HCT116 (cell line): ENCODE measurements at regions not wholly inside any gene's neighbourhood (a gene's known extent, or its start where the extent isn't known, plus 50 kb on each side); places are given as distances from the start of the nearest gene placed in this dataset.
"Not testable (repeated sequence)": the region's sequence is repeated elsewhere in the genome, so short reads cannot be mapped to it uniquely, and the experiment has no call there.

Experiments
- ATAC-seq: fragments of 200-7000 bp; cut with Tn5 transposase; 2 replicates; pipeline ENCODE4 v1.9.1; 2020; ENCODE audit warnings: mild to moderate bottlenecking, moderate library complexity
- BruUV-seq: library from RNA; stranded (reverse); fragments of 400-500 nt; replicated peaks from 2 replicates; lab custom pipeline; 2021; lab: Mats Ljungman, UMichigan
- CTCF ChIA-PET: fragments of 300-600 bp; sonication (Branson Sonifier 250); formaldehyde crosslinking; loops from one replicate; lab custom pipeline; 2021; ENCODE audit warnings: antibody characterized with exemption; lab: Charles Lee
- POLR2A ChIA-PET: fragments of 300-600, 350-600 bp; sonication (Branson Sonifier 250); formaldehyde crosslinking; loops from one replicate; lab custom pipeline; 2021; ENCODE audit warnings: antibody characterized with exemption; lab: Charles Lee
- RAD21 ChIA-PET, 2 experiments: fragments of 300-600 bp; sonication (Branson Sonifier 250); formaldehyde crosslinking; loops; one replicate each; lab custom pipeline; 2023; ENCODE audit warnings: low total read pairs in 2 of 2; ENCODE audit not compliant: uncharacterized antibody in 2 of 2, unreplicated experiment in 2 of 2, low non-redundant PET in 1 of 2; lab: Charles Lee
- DNase-seq: peaks from one replicate; pipeline ENCODE4 v3.0.0-alpha.2; 2010; ENCODE audit warnings: low read depth, low spot score
- H2AFZ ChIP-seq: fragments of 200-600 bp; shearing (Covaris generic), sonication (generic); 2 replicates; pipeline ENCODE4 v1.6.1; 2017; ENCODE audit warnings: low read depth, mixed run types, mixed read lengths, antibody characterized with exemption, low read length; ENCODE audit not compliant: poor library complexity, severe bottlenecking
- H3K27ac ChIP-seq: 2 replicates; pipeline ENCODE4 v1.5.1; 2012; ENCODE audit warnings: low read depth, low read length
- H3K27me3 ChIP-seq: fragments of 200-600 bp; sonication (generic); 2 replicates; pipeline ENCODE4 v1.6.1; 2016; ENCODE audit warnings: mixed run types, low read length, mixed read lengths; ENCODE audit not compliant: insufficient read depth
- H3K36me3 ChIP-seq, 2 experiments: fragments of 200-500 bp in 1 of 2; fragments of 200-600 bp in 1 of 2; sonication (Bioruptor generic) in 1 of 2; sonication (generic) in 1 of 2; 2 replicates each; pipeline versions ENCODE4 v1.5.1 to v1.6.1; 2014 to 2016; ENCODE audit warnings: low read length in 2 of 2, inconsistent platforms in 1 of 2, mixed read lengths in 1 of 2, mixed run types in 1 of 2; ENCODE audit not compliant: insufficient read depth in 2 of 2, control insufficient read depth in 1 of 2
- H3K4me1 ChIP-seq, 2 experiments: fragments of 200-600 bp in 1 of 2; sonication (generic) in 1 of 2; 2 replicates each; pipeline versions ENCODE4 v1.5.1 to v1.6.1; 2012 to 2017; ENCODE audit warnings: low read length in 2 of 2, inconsistent platforms in 1 of 2, mild to moderate bottlenecking in 1 of 2, mixed read lengths in 1 of 2, mixed run types in 1 of 2, moderate library complexity in 1 of 2; ENCODE audit not compliant: insufficient read depth in 2 of 2, control insufficient read depth in 1 of 2
- H3K4me2 ChIP-seq: fragments of 200-600 bp; sonication (generic); 2 replicates; pipeline ENCODE4 v1.6.1; 2017; ENCODE audit warnings: mixed run types, low read length, mixed read lengths
- H3K4me3 ChIP-seq, 2 experiments: fragments of 200-600 bp in 1 of 2; sonication (generic) in 1 of 2; replicated peaks in 1 of 2; 2 replicates each; pipeline ENCODE4 v1.5.1; 2011 to 2016; ENCODE audit warnings: low read length in 2 of 2, control low read depth in 1 of 2, low read depth in 1 of 2, mild to moderate bottlenecking in 1 of 2, mixed read lengths in 1 of 2, mixed run types in 1 of 2
- H3K79me2 ChIP-seq: fragments of 200-600 bp; sonication (generic); 2 replicates; pipeline ENCODE4 v1.6.1; 2017; ENCODE audit warnings: mild to moderate bottlenecking, mixed run types, low read length, moderate library complexity, mixed read lengths; ENCODE audit not compliant: insufficient read depth
- H3K9ac ChIP-seq: fragments of 200-600 bp; sonication (generic); 2 replicates; pipeline ENCODE4 v1.6.1; 2016; ENCODE audit warnings: low read length, mixed read lengths
- H3K9me2 ChIP-seq: fragments of 200-600 bp; sonication (generic), shearing (Covaris generic); 2 replicates; pipeline ENCODE4 v1.6.1; 2017; ENCODE audit warnings: mixed run types, mild to moderate bottlenecking, moderate library complexity; ENCODE audit not compliant: insufficient read depth
- H3K9me3 ChIP-seq, 2 experiments: fragments of 200-500 bp in 1 of 2; fragments of 200-600 bp in 1 of 2; sonication (Bioruptor generic) in 1 of 2; sonication (generic) in 1 of 2; 2 replicates each; pipeline ENCODE4 v1.6.1; 2014 to 2017; ENCODE audit warnings: low read length in 2 of 2, mixed read lengths in 2 of 2, inconsistent platforms in 1 of 2, low read depth in 1 of 2, mild to moderate bottlenecking in 1 of 2, mixed run types in 1 of 2, moderate library complexity in 1 of 2; ENCODE audit not compliant: control insufficient read depth in 1 of 2, insufficient read depth in 1 of 2
- H4K20me1 ChIP-seq: fragments of 200-600 bp; sonication (generic), shearing (Covaris generic); 2 replicates; pipeline ENCODE4 v1.6.1; 2017; ENCODE audit warnings: mixed run types, mild to moderate bottlenecking, moderate library complexity; ENCODE audit not compliant: insufficient read depth
- ATF3 ChIP-seq: IDR thresholded peaks from 2 replicates; pipeline ENCODE4 v1.6.1; 2012
- CBX3 ChIP-seq: IDR thresholded peaks from 2 replicates; pipeline ENCODE4 v1.6.1; 2012; ENCODE audit warnings: low read depth
- CEBPB ChIP-seq: IDR thresholded peaks from 2 replicates; pipeline ENCODE4 v1.6.1; 2012; ENCODE audit warnings: low read depth
- CTCF ChIP-seq, 3 experiments: fragments of 200-600 bp in 1 of 3; sonication (generic) in 1 of 3; IDR thresholded peaks in 2 of 3; conservative IDR thresholded peaks in 1 of 3; 2 replicates each; pipeline ENCODE4 v1.5.1; 2012 to 2017; ENCODE audit warnings: low read depth in 2 of 3, low read length in 2 of 3, antibody characterized with exemption in 1 of 3, borderline replicate concordance in 1 of 3, control low read depth in 1 of 3, mild to moderate bottlenecking in 1 of 3, mixed read lengths in 1 of 3, mixed run types in 1 of 3, moderate library complexity in 1 of 3; ENCODE audit not compliant: insufficient read depth in 1 of 3
- EGR1 ChIP-seq: IDR thresholded peaks from 2 replicates; pipeline ENCODE4 v1.6.1; 2012; ENCODE audit warnings: low read depth
- EZH2 ChIP-seq: fragments of 200-600 bp; sonication (generic); IDR thresholded peaks from 2 replicates; pipeline ENCODE4 v1.6.1; 2017; ENCODE audit warnings: antibody characterized with exemption, mixed run types
- EZH2phosphoT487 ChIP-seq: fragments of 200-600 bp; IDR thresholded peaks from 2 replicates; pipeline ENCODE4 v1.6.1; 2018; ENCODE audit warnings: antibody characterized with exemption, borderline replicate concordance
- POLR2AphosphoS5 ChIP-seq: IDR thresholded peaks from 2 replicates; pipeline ENCODE4 v1.6.1; 2011; ENCODE audit warnings: mild to moderate bottlenecking, low read depth, low read length, moderate library complexity
- SP1 ChIP-seq: IDR thresholded peaks from 2 replicates; pipeline ENCODE4 v1.6.1; 2012; ENCODE audit warnings: low read depth
- SRF ChIP-seq: IDR thresholded peaks from 2 replicates; pipeline ENCODE4 v1.6.1; 2012; ENCODE audit warnings: low read depth
- TCF7L2 ChIP-seq: IDR thresholded peaks from 2 replicates; pipeline ENCODE4 v1.7.0; 2011; ENCODE audit warnings: borderline replicate concordance, inconsistent platforms; ENCODE audit not compliant: insufficient read depth, insufficient read length; ENCODE audit errors: extremely low read depth
- ZFX ChIP-seq: fragments of 450-650 bp; IDR thresholded peaks from 2 replicates; pipeline ENCODE4 v1.6.1; 2017
- intact Hi-C: fragments of 100-400 bp; cut with micrococcal nuclease; formaldehyde crosslinking; loops from 2 replicates; pipeline ENCODE4 v1.10.0; 2022
- TF ChIP-seq, protein P1 (sequence below): IDR thresholded peaks from 2 replicates; pipeline ENCODE4 v1.6.1; 2011; ENCODE audit warnings: mild to moderate bottlenecking, low read length, moderate library complexity; ENCODE audit not compliant: insufficient replicate concordance; ENCODE audit errors: extremely low read depth

- no peak for TF ChIP-seq EZH2
- TF ChIP-seq ZFX, result no peak
- TF ChIP-seq EZH2phosphoT487, result no peak
- TF ChIP-seq CTCF (IDR thresholded peaks at IDR 0.05 in 2 of 3, conservative IDR thresholded peaks at IDR 0.05 in 1 of 3; ENCODE audit: borderline replicate concordance in 1 of 3, insufficient read depth in 1 of 3, low read depth in 2 of 3, low read length in 2 of 3), result no peak
Measured at GRCh38 chr9:106233116-106233515, 538.8 kb downstream of the TMEM38B start (continued).

GRCh38 chr9:106260908-106261307 lies 566.6 kb downstream of the TMEM38B start:
- POLR2A ChIA-PET, ATAC-seq, H3K27me3 ChIP-seq, H3K36me3 ChIP-seq, RAD21 ChIA-PET, H2AFZ ChIP-seq, H3K4me1 ChIP-seq, intact Hi-C loops, H3K9ac ChIP-seq, CTCF ChIA-PET, H3K4me3 ChIP-seq, DNase-seq, BruUV-seq, H3K9me3 ChIP-seq, H3K27ac ChIP-seq, H4K20me1 ChIP-seq, H3K4me2 ChIP-seq, H3K79me2 ChIP-seq, H3K9me2 ChIP-seq: not testable (repeated sequence)

DNA sequence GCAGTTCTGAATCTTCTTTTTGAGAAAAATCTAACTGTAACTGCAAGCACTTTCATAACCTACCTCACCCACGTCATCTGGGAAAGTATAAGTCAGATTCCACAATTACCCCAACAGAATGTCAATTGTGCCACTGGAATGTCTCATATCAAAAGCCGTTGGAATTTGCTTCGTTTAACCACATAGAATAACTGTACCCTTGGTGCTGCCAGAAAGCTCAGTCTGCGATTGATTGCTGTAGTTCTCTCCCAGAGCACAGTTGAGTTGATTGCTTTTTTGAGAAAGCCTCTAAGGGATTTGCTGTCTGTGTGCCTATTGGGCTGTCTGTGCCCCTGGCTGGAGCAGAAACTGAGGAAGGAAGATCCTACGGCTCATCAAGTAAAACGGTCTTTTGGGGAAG lies 583.6 kb downstream of the TMEM38B start:
- Histone ChIP-seq H3K36me3 (no peaks in the 10 kb centered on the region), H4K20me1 (no peaks in the 10 kb centered on the region), H2AFZ (no peak overlapping the region), H3K27ac (no peak overlapping the region), H3K9me3 (no peaks in the 10 kb centered on the region), H3K79me2 (no peaks in the 10 kb centered on the region), H3K27me3 (no peaks in the 10 kb centered on the region), H3K4me1 (no peaks in the 10 kb centered on the region), H3K4me3 (no peak overlapping the region), H3K9me2 (no peaks in the 10 kb centered on the region), H3K9ac (no peak overlapping the region), H3K4me2 (no peak overlapping the region)
- ATAC-seq, result no peak
- CTCF ChIA-PET, result no interaction called here
- no TSS peak for BruUV-seq
- POLR2A ChIA-PET, result no interaction called here
- DNase-seq, result no peak
- intact Hi-C loops, result no loop called here
- RAD21 ChIA-PET, result no interaction called here
- no peak for TF ChIP-seq TCF7L2
- TF ChIP-seq SP1, result no peak
- no peak for TF ChIP-seq SRF
- no peak for TF ChIP-seq CEBPB
- TF ChIP-seq CBX3, result no peak
- no peak for TF ChIP-seq EZH2phosphoT487
- TF ChIP-seq EGR1, result no peak
- TF ChIP-seq, protein P1, sequence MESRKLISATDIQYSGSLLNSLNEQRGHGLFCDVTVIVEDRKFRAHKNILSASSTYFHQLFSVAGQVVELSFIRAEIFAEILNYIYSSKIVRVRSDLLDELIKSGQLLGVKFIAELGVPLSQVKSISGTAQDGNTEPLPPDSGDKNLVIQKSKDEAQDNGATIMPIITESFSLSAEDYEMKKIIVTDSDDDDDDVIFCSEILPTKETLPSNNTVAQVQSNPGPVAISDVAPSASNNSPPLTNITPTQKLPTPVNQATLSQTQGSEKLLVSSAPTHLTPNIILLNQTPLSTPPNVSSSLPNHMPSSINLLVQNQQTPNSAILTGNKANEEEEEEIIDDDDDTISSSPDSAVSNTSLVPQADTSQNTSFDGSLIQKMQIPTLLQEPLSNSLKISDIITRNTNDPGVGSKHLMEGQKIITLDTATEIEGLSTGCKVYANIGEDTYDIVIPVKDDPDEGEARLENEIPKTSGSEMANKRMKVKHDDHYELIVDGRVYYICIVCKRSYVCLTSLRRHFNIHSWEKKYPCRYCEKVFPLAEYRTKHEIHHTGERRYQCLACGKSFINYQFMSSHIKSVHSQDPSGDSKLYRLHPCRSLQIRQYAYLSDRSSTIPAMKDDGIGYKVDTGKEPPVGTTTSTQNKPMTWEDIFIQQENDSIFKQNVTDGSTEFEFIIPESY, result no peak
- TF ChIP-seq ATF3, result no peak
- TF ChIP-seq POLR2AphosphoS5, result no peak
